Gastroesophageal sphincter (tissue), 3 donors: ENCODE measurements at regions not wholly inside any gene's neighbourhood (a gene's known extent, or its start where the extent isn't known, plus 50 kb on each side); places are given as distances from the start of the nearest gene placed in this dataset.

ENCODE experiments used
- EP300 ChIP-seq: sonication (generic); formaldehyde crosslinking; IDR thresholded peaks from one replicate; pipeline ENCODE4 v1.6.1; 2017; ENCODE audit warnings: antibody characterized with exemption, mild to moderate bottlenecking
- POLR2A ChIP-seq, 2 donors: fragments of 450-650 bp; IDR thresholded peaks; one replicate each; pipeline ENCODE4 v1.6.1; 2017; ENCODE audit warnings: antibody characterized with exemption in 2 of 2, mild to moderate bottlenecking in 2 of 2, moderate library complexity in 1 of 2
- POLR2AphosphoS5 ChIP-seq: sonication (generic); formaldehyde crosslinking; IDR thresholded peaks from one replicate; pipeline ENCODE4 v1.6.1; 2017; ENCODE audit warnings: antibody characterized with exemption
- TF ChIP-seq, protein P1 (sequence below), 4 experiments: fragments of 200-600 bp in 2 of 4; fragments of 450-650 bp in 2 of 4; sonication (generic) in 1 of 4; IDR thresholded peaks; one replicate each; pipeline ENCODE4 v1.5.1; 2017 to 2019; ENCODE audit warnings: antibody characterized with exemption in 4 of 4, mild to moderate bottlenecking in 2 of 4, moderate library complexity in 2 of 4

DNA sequence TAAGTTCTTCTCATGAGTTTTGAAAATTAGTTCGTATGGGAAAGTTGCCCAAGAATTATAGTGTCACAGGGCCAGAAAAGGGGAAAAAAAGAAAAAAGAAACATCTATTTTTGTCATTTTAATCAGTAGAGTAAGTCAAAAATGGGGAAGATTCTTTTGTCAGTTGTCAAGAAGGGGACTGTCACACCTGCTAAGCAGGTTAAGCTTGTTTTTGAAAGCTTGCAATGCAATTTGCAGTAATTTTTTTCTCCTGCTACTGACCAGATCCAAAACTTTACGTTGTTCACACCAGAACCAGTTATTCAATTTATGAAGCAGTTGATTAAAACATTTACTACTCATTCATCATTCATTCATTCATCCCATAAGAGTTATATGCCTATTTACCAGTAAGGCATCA, 171.4 kb downstream of the SOX4 start:
- TF ChIP-seq, protein P1, sequence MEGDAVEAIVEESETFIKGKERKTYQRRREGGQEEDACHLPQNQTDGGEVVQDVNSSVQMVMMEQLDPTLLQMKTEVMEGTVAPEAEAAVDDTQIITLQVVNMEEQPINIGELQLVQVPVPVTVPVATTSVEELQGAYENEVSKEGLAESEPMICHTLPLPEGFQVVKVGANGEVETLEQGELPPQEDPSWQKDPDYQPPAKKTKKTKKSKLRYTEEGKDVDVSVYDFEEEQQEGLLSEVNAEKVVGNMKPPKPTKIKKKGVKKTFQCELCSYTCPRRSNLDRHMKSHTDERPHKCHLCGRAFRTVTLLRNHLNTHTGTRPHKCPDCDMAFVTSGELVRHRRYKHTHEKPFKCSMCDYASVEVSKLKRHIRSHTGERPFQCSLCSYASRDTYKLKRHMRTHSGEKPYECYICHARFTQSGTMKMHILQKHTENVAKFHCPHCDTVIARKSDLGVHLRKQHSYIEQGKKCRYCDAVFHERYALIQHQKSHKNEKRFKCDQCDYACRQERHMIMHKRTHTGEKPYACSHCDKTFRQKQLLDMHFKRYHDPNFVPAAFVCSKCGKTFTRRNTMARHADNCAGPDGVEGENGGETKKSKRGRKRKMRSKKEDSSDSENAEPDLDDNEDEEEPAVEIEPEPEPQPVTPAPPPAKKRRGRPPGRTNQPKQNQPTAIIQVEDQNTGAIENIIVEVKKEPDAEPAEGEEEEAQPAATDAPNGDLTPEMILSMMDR (IDR thresholded peaks at IDR 0.05): no peak
- TF ChIP-seq POLR2A (IDR thresholded peaks at IDR 0.05) (no peak), EP300 (no peak), POLR2AphosphoS5 (no peak)
